K562 (cell line): ENCODE measurements at regions not wholly inside any gene's neighbourhood (a gene's known extent, or its start where the extent isn't known, plus 50 kb on each side); places are given as distances from the start of the nearest gene placed in this dataset.

ENCODE experiments used
- ATAC-seq: fragments of 200-7000 bp; cut with Tn5 transposase; 3 replicates; pipeline ENCODE4 v1.9.1; 2020; ENCODE audit warnings: moderate library complexity
- BruUV-seq: library from RNA; stranded (reverse); fragments of 400-500 nt; replicated peaks from 2 replicates; lab custom pipeline; 2021; lab: Mats Ljungman, UMichigan
- CTCF ChIA-PET: fragments of 300-600 bp; formaldehyde crosslinking; extraction: SDS; loops from one replicate; lab custom pipeline; 2021; ENCODE audit warnings: low intra/inter-chr PET ratio; lab: Yijun Ruan, JAX
- POLR2A ChIA-PET: fragments of 300-600, 350-650 bp; sonication (Branson Sonifier 250); formaldehyde crosslinking; extraction: SDS; loops from one replicate; lab custom pipeline; 2021; ENCODE audit warnings: antibody characterized with exemption, inconsistent platforms; lab: Yijun Ruan, JAX
- DNase-seq, 4 experiments: peaks; one replicate each; pipeline versions ENCODE4 v3.0.0 to v3.0.0-alpha.2; 2011 to 2018; ENCODE audit warnings: low spot score in 3 of 4, mixed read lengths in 3 of 4; ENCODE audit errors: extremely low read depth in 1 of 4
- FAIRE-seq: peaks from 2 replicates; lab custom pipeline; 2011; peaks lifted over from hg19 to GRCh38; lab: Jason Lieb, UNC
- H2AFZ ChIP-seq: 2 replicates; pipeline ENCODE4 v1.6.0; 2011; ENCODE audit warnings: low read depth, low read length, control low read depth, inconsistent platforms
- H3K27ac ChIP-seq: fragments of 200-600 bp; 3 replicates; pipeline ENCODE4 v1.8.0; 2011; ENCODE audit warnings: low read depth, mild to moderate bottlenecking, control low read depth, inconsistent platforms, low read length, moderate library complexity, mixed read lengths; ENCODE audit errors: extremely low read depth
- H3K27me3 ChIP-seq, 2 experiments: fragments of 300-600 bp in 1 of 2; 2 replicates in 1 of 2; 3 replicates in 1 of 2; pipeline versions ENCODE4 v1.6.0 to v1.8.0; 2011; ENCODE audit warnings: inconsistent platforms in 2 of 2, low read length in 2 of 2, mild to moderate bottlenecking in 1 of 2, mixed read lengths in 1 of 2, moderate library complexity in 1 of 2; ENCODE audit not compliant: control insufficient read depth in 2 of 2, insufficient read depth in 2 of 2
- H3K36me3 ChIP-seq: fragments of 300-600 bp; 3 replicates; pipeline ENCODE4 v1.8.0; 2011; ENCODE audit warnings: mild to moderate bottlenecking, low read length, inconsistent platforms; ENCODE audit not compliant: control insufficient read depth, insufficient read depth
- H3K4me1 ChIP-seq, 2 experiments: fragments of 200-600 bp in 1 of 2; replicated peaks in 1 of 2; 2 replicates in 1 of 2; 3 replicates in 1 of 2; pipeline versions ENCODE4 v1.5.1 to v1.8.0; 2011; ENCODE audit warnings: inconsistent platforms in 2 of 2, low read length in 2 of 2, mild to moderate bottlenecking in 1 of 2, mixed read lengths in 1 of 2, moderate library complexity in 1 of 2; ENCODE audit not compliant: control insufficient read depth in 2 of 2, insufficient read depth in 2 of 2
- H3K4me2 ChIP-seq: 2 replicates; pipeline ENCODE4 v1.6.1; 2011; ENCODE audit warnings: low read length, control low read depth, inconsistent platforms, mixed read lengths; ENCODE audit not compliant: insufficient read depth
- H3K4me3 ChIP-seq: fragments of 200-600 bp; sonication (generic), shearing (Covaris generic); 2 replicates; pipeline ENCODE4 v1.5.1; 2016; ENCODE audit warnings: control low read depth, inconsistent platforms
- H3K79me2 ChIP-seq: fragments of 200-600 bp; 3 replicates; pipeline ENCODE4 v1.8.0; 2011; ENCODE audit warnings: low read length, inconsistent platforms; ENCODE audit not compliant: control insufficient read depth, insufficient read depth
- H3K9ac ChIP-seq, 2 experiments: 2 replicates each; pipeline versions ENCODE4 v1.6.0 to v1.6.1; 2011; ENCODE audit warnings: low read depth in 2 of 2, low read length in 2 of 2, control low read depth in 1 of 2, inconsistent platforms in 1 of 2, mild to moderate bottlenecking in 1 of 2, mixed read lengths in 1 of 2; ENCODE audit not compliant: insufficient read depth in 1 of 2
- H3K9me1 ChIP-seq: one replicate; pipeline ENCODE4 v1.6.0; 2011; ENCODE audit warnings: inconsistent platforms, mild to moderate bottlenecking, low read length, moderate library complexity; ENCODE audit not compliant: control insufficient read depth, insufficient read depth
- H3K9me3 ChIP-seq: replicated peaks from 2 replicates; pipeline ENCODE4 v1.5.1; 2011; ENCODE audit warnings: low read depth, low read length, inconsistent platforms; ENCODE audit not compliant: control insufficient read depth, insufficient read depth
- H4K20me1 ChIP-seq: replicated peaks from 2 replicates; pipeline ENCODE4 v1.6.1; 2011; ENCODE audit warnings: low read length, inconsistent platforms, mixed read lengths; ENCODE audit not compliant: control insufficient read depth, insufficient read depth
- CREBBP ChIP-seq: IDR thresholded peaks from one replicate; pipeline ENCODE4 v1.6.1; 2012; ENCODE audit warnings: low read depth, mild to moderate bottlenecking, control low read depth, inconsistent platforms, low read length
- DMBX1 ChIP-seq: fragments of 250-450 bp; sonication (Bioruptor Pico); IDR thresholded peaks from 2 replicates; pipeline ENCODE4 v1.8.0; 2022; ENCODE audit warnings: inconsistent platforms, mild to moderate bottlenecking, moderate library complexity, borderline replicate concordance
- HDAC2 ChIP-seq: fragments of 450-650 bp; IDR thresholded peaks from 2 replicates; pipeline ENCODE4 v1.6.1; 2016; ENCODE audit warnings: mild to moderate bottlenecking
- NKRF ChIP-seq: fragments of 450-650 bp; IDR thresholded peaks from 2 replicates; pipeline ENCODE4 v1.6.1; 2016; ENCODE audit warnings: borderline replicate concordance
- PRMT5 ChIP-seq: sonication (generic); formaldehyde crosslinking; IDR thresholded peaks from 2 replicates; pipeline ENCODE4 v1.5.0; 2020; ENCODE audit warnings: missing genetic modification reagents
- TARDBP ChIP-seq: fragments of 450-650 bp; IDR thresholded peaks from 2 replicates; pipeline ENCODE4 v1.6.1; 2016
- TEAD2 ChIP-seq: fragments of 450-650 bp; IDR thresholded peaks from 2 replicates; pipeline ENCODE4 v1.6.1; 2016; ENCODE audit warnings: missing genetic modification characterization, control low read depth, missing compliant biosample characterization
- ZNF395 ChIP-seq: fragments of 200-800 bp; sonication (Bioruptor generic); IDR thresholded peaks from 2 replicates; pipeline ENCODE4 v1.6.1; 2017; ENCODE audit warnings: missing genetic modification characterization, missing compliant biosample characterization
- WGBS: fragments of 100-300 bp; shearing (Covaris generic); methylation state at CpG from one replicate; pipeline ENCODE4 v1.1.6; 2016; ENCODE audit warnings: low coverage, mixed read lengths; ENCODE audit not compliant: insufficient coverage; ENCODE audit errors: missing lambda C conversion rate; 5-methylcytosine and 5-hydroxymethylcytosine counted together
- in situ Hi-C: fragments of 300-500 bp; cut with MboI; formaldehyde crosslinking; loops from 4 replicates; pipeline ENCODE4 v1.15.0; 2018; ENCODE audit warnings: inconsistent platforms, mixed read lengths
- intact Hi-C: fragments of 100-400 bp; cut with micrococcal nuclease; formaldehyde crosslinking; loops from 2 replicates; pipeline ENCODE4 v1.14.2; 2022

GRCh38 chr10:34936061-34936460 is 121.0 kb upstream of the PARD3 start:
- H3K79me2 ChIP-seq: no peaks in the 10 kb centered on the region
- no peak overlapping the region for H2AFZ ChIP-seq
- in situ Hi-C loops: no loop called here
- no peaks in the 10 kb centered on the region; a peak in 1 of 5 replicates for H3K4me1 ChIP-seq
- DNase-seq (no peak), ATAC-seq (no peak), FAIRE-seq (no peak)
- peaks cover 20 to 36% of the 10 kb centered on the region in 2 experiments for H3K27me3 ChIP-seq
- no peaks in the 10 kb centered on the region for H3K36me3 ChIP-seq
- H3K27ac ChIP-seq: no peak overlapping the region
- H3K9me3 ChIP-seq: no peaks in the 10 kb centered on the region
- ChIA-PET POLR2A (no interaction called here), CTCF (interaction anchor here (0.6 kb wide), 1 partner anchor 32 kb away, joined by 3 read pairs; no protein-coding TSS in a partner anchor)
- H3K9ac ChIP-seq: no peak overlapping the region
- no peaks in the 10 kb centered on the region for H4K20me1 ChIP-seq
- no peak for TF ChIP-seq TEAD2 (tag)
- TF ChIP-seq DMBX1 (CRISPR knock-in tag): no peak
- TF ChIP-seq TARDBP: no peak
- TF ChIP-seq PRMT5 (CRISPR knock-in tag): no peak
- no peak for TF ChIP-seq CREBBP
- TF ChIP-seq ZNF395 (CRISPR knock-in tag): no peak
- no peak for TF ChIP-seq HDAC2
- TF ChIP-seq NKRF: no peak
- no peak overlapping the region for H3K4me2 ChIP-seq
- BruUV-seq: no TSS peak
- intact Hi-C loops: no loop called here
- H3K9me1 ChIP-seq: peaks cover 3% of the 10 kb centered on the region
- no peak overlapping the region for H3K4me3 ChIP-seq
- WGBS: 4% methylated on average over 4 of the region's 6 CpGs
